K562 (cell line): ENCODE measurements at regions not wholly inside any gene's neighbourhood (a gene's known extent, or its start where the extent isn't known, plus 50 kb on each side); places are given as distances from the start of the nearest gene placed in this dataset.

Source experiments
- ATAC-seq: fragments of 200-7000 bp; cut with Tn5 transposase; 3 replicates; pipeline ENCODE4 v1.9.1; 2020; ENCODE audit warnings: moderate library complexity
- BruUV-seq: library from RNA; stranded (reverse); fragments of 400-500 nt; replicated peaks from 2 replicates; lab custom pipeline; 2021; lab: Mats Ljungman, UMichigan
- CTCF ChIA-PET: fragments of 300-600 bp; formaldehyde crosslinking; extraction: SDS; loops from one replicate; lab custom pipeline; 2021; ENCODE audit warnings: low intra/inter-chr PET ratio; lab: Yijun Ruan, JAX
- POLR2A ChIA-PET: fragments of 300-600, 350-650 bp; sonication (Branson Sonifier 250); formaldehyde crosslinking; extraction: SDS; loops from one replicate; lab custom pipeline; 2021; ENCODE audit warnings: antibody characterized with exemption, inconsistent platforms; lab: Yijun Ruan, JAX
- DNase-seq, 4 experiments: peaks; one replicate each; pipeline versions ENCODE4 v3.0.0 to v3.0.0-alpha.2; 2011 to 2018; ENCODE audit warnings: low spot score in 3 of 4, mixed read lengths in 3 of 4; ENCODE audit errors: extremely low read depth in 1 of 4
- FAIRE-seq: peaks from 2 replicates; lab custom pipeline; 2011; peaks lifted over from hg19 to GRCh38; lab: Jason Lieb, UNC
- H2AFZ ChIP-seq: 2 replicates; pipeline ENCODE4 v1.6.0; 2011; ENCODE audit warnings: low read depth, low read length, control low read depth, inconsistent platforms
- H3K27ac ChIP-seq: fragments of 200-600 bp; 3 replicates; pipeline ENCODE4 v1.8.0; 2011; ENCODE audit warnings: low read depth, mild to moderate bottlenecking, control low read depth, inconsistent platforms, low read length, moderate library complexity, mixed read lengths; ENCODE audit errors: extremely low read depth
- H3K27me3 ChIP-seq, 2 experiments: fragments of 300-600 bp in 1 of 2; 2 replicates in 1 of 2; 3 replicates in 1 of 2; pipeline versions ENCODE4 v1.6.0 to v1.8.0; 2011; ENCODE audit warnings: inconsistent platforms in 2 of 2, low read length in 2 of 2, mild to moderate bottlenecking in 1 of 2, mixed read lengths in 1 of 2, moderate library complexity in 1 of 2; ENCODE audit not compliant: control insufficient read depth in 2 of 2, insufficient read depth in 2 of 2
- H3K36me3 ChIP-seq: fragments of 300-600 bp; 3 replicates; pipeline ENCODE4 v1.8.0; 2011; ENCODE audit warnings: mild to moderate bottlenecking, low read length, inconsistent platforms; ENCODE audit not compliant: control insufficient read depth, insufficient read depth
- H3K4me1 ChIP-seq, 2 experiments: fragments of 200-600 bp in 1 of 2; replicated peaks in 1 of 2; 2 replicates in 1 of 2; 3 replicates in 1 of 2; pipeline versions ENCODE4 v1.5.1 to v1.8.0; 2011; ENCODE audit warnings: inconsistent platforms in 2 of 2, low read length in 2 of 2, mild to moderate bottlenecking in 1 of 2, mixed read lengths in 1 of 2, moderate library complexity in 1 of 2; ENCODE audit not compliant: control insufficient read depth in 2 of 2, insufficient read depth in 2 of 2
- H3K4me2 ChIP-seq: 2 replicates; pipeline ENCODE4 v1.6.1; 2011; ENCODE audit warnings: low read length, control low read depth, inconsistent platforms, mixed read lengths; ENCODE audit not compliant: insufficient read depth
- H3K4me3 ChIP-seq: fragments of 200-600 bp; sonication (generic), shearing (Covaris generic); 2 replicates; pipeline ENCODE4 v1.5.1; 2016; ENCODE audit warnings: control low read depth, inconsistent platforms
- H3K79me2 ChIP-seq: fragments of 200-600 bp; 3 replicates; pipeline ENCODE4 v1.8.0; 2011; ENCODE audit warnings: low read length, inconsistent platforms; ENCODE audit not compliant: control insufficient read depth, insufficient read depth
- H3K9ac ChIP-seq, 2 experiments: 2 replicates each; pipeline versions ENCODE4 v1.6.0 to v1.6.1; 2011; ENCODE audit warnings: low read depth in 2 of 2, low read length in 2 of 2, control low read depth in 1 of 2, inconsistent platforms in 1 of 2, mild to moderate bottlenecking in 1 of 2, mixed read lengths in 1 of 2; ENCODE audit not compliant: insufficient read depth in 1 of 2
- H3K9me1 ChIP-seq: one replicate; pipeline ENCODE4 v1.6.0; 2011; ENCODE audit warnings: inconsistent platforms, mild to moderate bottlenecking, low read length, moderate library complexity; ENCODE audit not compliant: control insufficient read depth, insufficient read depth
- H3K9me3 ChIP-seq: replicated peaks from 2 replicates; pipeline ENCODE4 v1.5.1; 2011; ENCODE audit warnings: low read depth, low read length, inconsistent platforms; ENCODE audit not compliant: control insufficient read depth, insufficient read depth
- H4K20me1 ChIP-seq: replicated peaks from 2 replicates; pipeline ENCODE4 v1.6.1; 2011; ENCODE audit warnings: low read length, inconsistent platforms, mixed read lengths; ENCODE audit not compliant: control insufficient read depth, insufficient read depth
- ARID4B ChIP-seq: sonication (generic); formaldehyde crosslinking; IDR thresholded peaks from 2 replicates; pipeline ENCODE4 v1.8.0; 2022; ENCODE audit warnings: mild to moderate bottlenecking, missing genetic modification reagents
- CXXC5 ChIP-seq: fragments of 250-450 bp; sonication (Bioruptor Pico); IDR thresholded peaks from 2 replicates; pipeline ENCODE4 v1.8.0; 2022; ENCODE audit warnings: inconsistent platforms, mild to moderate bottlenecking, moderate library complexity
- ELF2 ChIP-seq: fragments of 250-450 bp; sonication (Bioruptor Pico); IDR thresholded peaks from 2 replicates; pipeline ENCODE4 v1.5.0; 2021; ENCODE audit warnings: mild to moderate bottlenecking
- HOMEZ ChIP-seq: fragments of 250-450 bp; sonication (Bioruptor Pico); IDR thresholded peaks from 2 replicates; pipeline ENCODE4 v1.4.0; 2020; ENCODE audit warnings: mild to moderate bottlenecking, moderate library complexity
- LCOR ChIP-seq: sonication (generic); formaldehyde crosslinking; IDR thresholded peaks from 2 replicates; pipeline ENCODE4 v1.8.0; 2022; ENCODE audit warnings: mild to moderate bottlenecking, missing genetic modification reagents
- PHB ChIP-seq: fragments of 250-450 bp; sonication (Bioruptor Pico); IDR thresholded peaks from 2 replicates; pipeline ENCODE4 v1.5.0; 2021
- SMAD2 ChIP-seq: fragments of 150-350 bp; IDR thresholded peaks from 2 replicates; pipeline ENCODE4 v1.6.1; 2014; ENCODE audit warnings: low read depth, mild to moderate bottlenecking, low read length
- ZNF24 ChIP-seq: fragments of 450-650 bp; IDR thresholded peaks from 2 replicates; pipeline ENCODE4 v1.6.1; 2016
- WGBS: fragments of 100-300 bp; shearing (Covaris generic); methylation state at CpG from one replicate; pipeline ENCODE4 v1.1.6; 2016; ENCODE audit warnings: low coverage, mixed read lengths; ENCODE audit not compliant: insufficient coverage; ENCODE audit errors: missing lambda C conversion rate; 5-methylcytosine and 5-hydroxymethylcytosine counted together
- in situ Hi-C: fragments of 300-500 bp; cut with MboI; formaldehyde crosslinking; loops from 4 replicates; pipeline ENCODE4 v1.15.0; 2018; ENCODE audit warnings: inconsistent platforms, mixed read lengths
- intact Hi-C: fragments of 100-400 bp; cut with micrococcal nuclease; formaldehyde crosslinking; loops from 2 replicates; pipeline ENCODE4 v1.14.2; 2022

DNA sequence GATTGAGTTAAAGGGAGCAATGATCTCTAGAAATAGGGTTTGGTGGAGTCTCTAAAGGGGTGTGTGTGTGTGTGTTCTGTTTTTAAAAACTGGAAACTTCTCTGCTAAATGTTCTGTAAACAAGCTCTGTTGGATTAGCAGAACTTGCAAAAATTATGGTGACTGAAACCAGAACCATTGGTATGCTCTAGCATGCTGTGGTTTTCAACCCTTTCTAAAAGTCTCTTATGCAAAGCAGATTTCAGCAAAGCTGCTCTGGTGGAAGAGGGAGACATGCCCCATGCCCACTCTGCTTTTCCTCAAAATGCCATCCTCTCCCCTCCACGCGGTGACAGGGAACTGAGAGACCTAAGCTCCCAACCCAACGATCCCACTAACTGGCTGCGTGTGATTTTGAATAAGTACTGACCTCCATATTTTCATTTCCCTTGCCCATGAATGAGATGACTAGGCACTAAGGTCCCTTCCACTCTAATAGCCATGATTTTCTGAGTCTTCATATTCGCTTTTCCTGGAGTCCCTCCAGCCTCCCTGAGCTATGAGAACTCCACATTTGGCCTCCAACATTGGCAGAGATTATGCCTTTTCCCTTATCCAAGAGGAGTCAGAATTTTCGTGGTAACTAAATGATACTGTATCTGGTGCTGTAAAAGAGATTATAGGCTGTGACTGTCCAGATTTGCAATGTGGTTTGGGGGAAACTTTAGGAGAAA is 117.3 kb upstream of the PALS2 start:
- FAIRE-seq (no peak), DNase-seq (no peak), ATAC-seq (no peak)
- ChIA-PET POLR2A (interaction anchor here (0.6 to 0.7 kb wide), 4 partner anchors 11 to 849 kb away, joined by 3 to 6 read pairs (median 4); no protein-coding TSS in a partner anchor), CTCF (no interaction called here)
- intact Hi-C loops, result no loop called here
- WGBS, result 3% methylated on average over 6 of the region's 6 CpGs
- Histone ChIP-seq H3K4me2 (no peak overlapping the region), H3K4me3 (no peak overlapping the region), H3K79me2 (no peaks in the 10 kb centered on the region), H3K27ac (no peak overlapping the region), H3K9ac (no peak overlapping the region), H3K4me1 (no peaks in the 10 kb centered on the region), H4K20me1 (no peaks in the 10 kb centered on the region), H3K9me3 (no peaks in the 10 kb centered on the region), H3K9me1 (no peaks in the 10 kb centered on the region), H2AFZ (no peak overlapping the region), H3K36me3 (no peaks in the 10 kb centered on the region), H3K27me3 (peaks cover 13 to 19% of the 10 kb centered on the region in 2 experiments)
- in situ Hi-C loops, result no loop called here
- no peak for TF ChIP-seq LCOR (CRISPR knock-in tag)
- no peak for TF ChIP-seq CXXC5 (CRISPR knock-in tag)
- no peak for TF ChIP-seq ARID4B (CRISPR knock-in tag)
- no peak for TF ChIP-seq ZNF24
- no peak for TF ChIP-seq ELF2
- no peak for TF ChIP-seq SMAD2
- no peak for TF ChIP-seq HOMEZ
- no peak for TF ChIP-seq PHB
- BruUV-seq, result no TSS peak
